Stimulated activated CD4-positive, alpha-beta T cell treated with anti-CD3 and anti-CD28 coated beads, Interleukin-1b, Interleukin-23, amount 100 ng/mL, for 1 hour (primary cell): ENCODE measurements at regions not wholly inside any gene's neighbourhood (a gene's known extent, or its start where the extent isn't known, plus 50 kb on each side); places are given as distances from the start of the nearest gene placed in this dataset.

Experiments used
- DNase-seq, 2 donors: peaks; one replicate each; pipeline ENCODE4 v3.0.0-alpha.2; 2020; ENCODE audit warnings: low read depth in 2 of 2

DNA sequence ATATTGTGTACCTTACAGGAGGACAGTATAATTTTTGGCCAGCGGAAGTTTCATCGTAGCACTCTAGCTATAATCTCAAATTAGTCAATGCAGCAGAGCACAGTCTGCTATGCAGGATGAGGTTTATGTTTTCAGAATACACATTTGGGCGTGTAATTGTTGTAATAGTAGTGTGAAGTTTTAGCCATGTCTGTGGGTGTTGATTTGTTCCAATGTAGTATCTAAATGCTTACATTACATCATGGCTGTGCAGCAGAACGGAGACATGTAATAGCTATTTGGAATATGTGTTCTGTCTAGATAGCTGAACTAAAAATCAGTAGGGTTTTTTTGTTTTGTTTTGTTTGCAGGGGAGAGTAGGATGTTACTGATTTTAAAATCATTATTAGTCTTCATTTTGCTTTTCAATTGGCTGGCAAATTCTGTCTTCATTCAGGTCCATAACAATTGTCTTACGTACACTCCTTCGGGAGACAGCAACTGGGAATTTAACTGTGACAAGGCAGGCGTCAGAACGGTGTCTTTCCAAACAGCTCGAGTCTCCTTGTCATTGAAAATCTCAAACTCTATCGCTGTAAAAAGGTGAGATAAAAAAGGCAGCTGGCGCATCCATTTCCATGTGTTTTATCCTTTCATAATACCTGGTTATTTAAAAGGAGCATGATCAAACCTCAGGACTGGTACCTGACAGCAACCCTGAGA, 65.1 kb upstream of the CDH4 start:
- DNase-seq = no peak

DNA sequence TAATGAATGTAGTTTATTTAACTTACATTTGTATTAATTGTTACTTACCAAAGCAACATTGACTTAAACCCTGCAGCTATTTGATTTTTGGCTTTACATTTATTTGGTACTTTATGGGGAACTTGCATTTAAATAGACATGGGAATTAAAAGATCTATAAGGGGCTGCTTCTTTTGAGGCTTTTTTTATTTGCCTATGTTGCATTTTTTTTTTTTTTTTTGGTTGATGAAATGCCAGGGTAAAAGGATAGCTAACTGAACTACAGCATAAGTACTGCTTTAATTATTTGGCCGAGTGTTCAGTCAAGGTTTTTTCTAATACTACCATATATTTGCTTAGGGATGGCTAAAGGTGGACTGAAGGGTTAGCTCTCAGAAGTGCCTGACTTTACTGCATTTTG, 62.5 kb upstream of the CDH4 start:
- no peak for DNase-seq

DNA sequence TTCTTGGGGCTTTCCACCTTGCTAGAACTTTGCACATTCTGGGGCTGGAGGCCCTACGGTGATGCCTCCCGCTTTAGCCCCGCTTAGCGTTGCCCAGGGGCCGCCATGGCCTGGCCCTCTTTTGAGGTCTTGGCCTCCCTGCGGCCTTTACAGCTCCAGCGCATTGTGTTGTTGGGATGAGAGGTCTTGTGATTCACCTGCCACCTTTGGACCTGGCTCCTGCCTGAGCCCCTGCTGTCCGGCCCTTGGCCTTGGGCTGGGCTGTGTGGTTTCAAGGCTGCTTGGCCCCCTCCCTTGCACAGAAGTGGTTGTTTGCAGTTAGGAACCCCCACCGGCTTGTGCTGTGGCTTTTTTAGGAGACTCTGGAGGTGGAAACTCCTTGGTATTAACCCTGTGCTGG, 61.0 kb upstream of the CDH4 start:
- no peak for DNase-seq

DNA sequence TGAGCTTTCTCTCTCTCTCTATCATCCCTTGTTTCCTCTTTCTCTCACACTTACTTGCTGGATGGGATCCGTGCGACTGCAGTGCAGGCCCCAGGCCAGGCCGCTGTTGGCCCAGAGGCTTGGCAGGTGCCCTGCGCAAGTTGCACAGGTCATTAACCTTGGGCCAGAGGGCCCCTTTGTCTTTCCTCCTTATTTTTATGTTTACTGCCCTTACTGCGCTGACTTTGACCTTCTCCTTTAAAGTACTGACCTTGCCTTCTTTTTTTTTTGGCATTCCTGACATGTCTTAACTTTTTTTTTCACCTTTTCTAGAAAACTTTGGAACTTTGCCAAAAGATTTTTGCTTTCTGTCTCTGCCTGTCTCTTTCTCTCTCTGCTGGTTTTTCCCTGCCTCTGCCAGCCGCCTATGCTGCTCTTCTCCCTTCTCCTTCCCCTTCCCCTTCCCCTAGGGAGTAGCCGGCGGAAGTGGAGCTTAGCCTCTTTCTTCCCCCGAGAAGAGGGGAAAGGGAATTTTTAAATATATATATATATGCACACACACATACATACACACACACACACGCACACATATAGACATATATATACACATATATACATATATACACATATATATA, 59.6 kb upstream of the CDH4 start:
- no peak for DNase-seq

DNA sequence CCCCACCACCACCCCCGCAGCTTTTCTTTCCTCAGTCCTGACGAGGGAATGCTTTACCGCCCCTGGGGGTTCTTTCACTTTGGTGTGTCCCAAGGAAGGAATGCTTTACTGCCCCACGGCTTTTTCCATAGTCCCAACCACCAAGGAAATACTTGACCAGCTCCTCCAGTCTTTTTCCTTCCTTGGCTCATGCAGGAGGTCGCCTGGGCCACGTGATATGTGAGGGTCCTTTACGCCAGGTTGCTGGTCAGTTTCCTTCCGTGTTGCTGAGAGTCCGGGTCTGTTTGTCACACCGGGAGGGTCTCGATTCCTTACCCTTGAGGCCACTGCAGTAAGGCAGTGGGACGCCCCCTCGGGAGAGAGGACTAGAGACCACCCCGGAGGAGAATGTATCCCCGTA, 58.9 kb upstream of the CDH4 start:
- no peak for DNase-seq
